ENCODE measurements at regions not wholly inside any gene's neighbourhood (a gene's known extent, or its start where the extent isn't known, plus 50 kb on each side); places are given as distances from the start of the nearest gene placed in this dataset.

- intact Hi-C loops (cut with DNase I; ENCODE audit: low total_unique reads), result no loop called here
- H3K27me3 ChIP-seq, result no peaks in the 10 kb centered on the region
- no peaks in the 10 kb centered on the region for H3K36me3 ChIP-seq
- peaks cover 0 to 3% of the 10 kb centered on the region in 2 donors for H3K9me3 ChIP-seq
- no peak overlapping the region for H3K27ac ChIP-seq
- H3K4me1 ChIP-seq, result no peaks in the 10 kb centered on the region
- H3K4me3 ChIP-seq, result no peak overlapping the region
- DNase-seq (ENCODE audit: low spot score in 2 of 2), result no peak
- no peak for TF ChIP-seq POLR2AphosphoS5 (IDR thresholded peaks at IDR 0.05)
- TF ChIP-seq POLR2A (IDR thresholded peaks at IDR 0.05), result no peak
- TF ChIP-seq, protein P1, sequence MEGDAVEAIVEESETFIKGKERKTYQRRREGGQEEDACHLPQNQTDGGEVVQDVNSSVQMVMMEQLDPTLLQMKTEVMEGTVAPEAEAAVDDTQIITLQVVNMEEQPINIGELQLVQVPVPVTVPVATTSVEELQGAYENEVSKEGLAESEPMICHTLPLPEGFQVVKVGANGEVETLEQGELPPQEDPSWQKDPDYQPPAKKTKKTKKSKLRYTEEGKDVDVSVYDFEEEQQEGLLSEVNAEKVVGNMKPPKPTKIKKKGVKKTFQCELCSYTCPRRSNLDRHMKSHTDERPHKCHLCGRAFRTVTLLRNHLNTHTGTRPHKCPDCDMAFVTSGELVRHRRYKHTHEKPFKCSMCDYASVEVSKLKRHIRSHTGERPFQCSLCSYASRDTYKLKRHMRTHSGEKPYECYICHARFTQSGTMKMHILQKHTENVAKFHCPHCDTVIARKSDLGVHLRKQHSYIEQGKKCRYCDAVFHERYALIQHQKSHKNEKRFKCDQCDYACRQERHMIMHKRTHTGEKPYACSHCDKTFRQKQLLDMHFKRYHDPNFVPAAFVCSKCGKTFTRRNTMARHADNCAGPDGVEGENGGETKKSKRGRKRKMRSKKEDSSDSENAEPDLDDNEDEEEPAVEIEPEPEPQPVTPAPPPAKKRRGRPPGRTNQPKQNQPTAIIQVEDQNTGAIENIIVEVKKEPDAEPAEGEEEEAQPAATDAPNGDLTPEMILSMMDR (IDR thresholded peaks at IDR 0.05), result no peak
Measured at GRCh38 chr13:89880201-89880600, 1467.3 kb upstream of the MIR17HG start.

GRCh38 chr13:89883893-89884448 lies 1463.5 kb upstream of the MIR17HG start:
- intact Hi-C loops (cut with DNase I; ENCODE audit: low total_unique reads), result no loop called here
- Histone ChIP-seq H3K36me3 (no peaks in the 10 kb centered on the region), H3K4me1 (no peaks in the 10 kb centered on the region), H3K4me3 (no peak overlapping the region), H3K27ac (no peak overlapping the region), H3K27me3 (no peaks in the 10 kb centered on the region), H3K9me3 (peaks cover 0 to 3% of the 10 kb centered on the region in 2 donors)
- TF ChIP-seq POLR2AphosphoS5 (IDR thresholded peaks at IDR 0.05) (no peak), POLR2A (IDR thresholded peaks at IDR 0.05) (no peak)
- TF ChIP-seq, protein P1 (IDR thresholded peaks at IDR 0.05), result no peak
- no peak for DNase-seq (ENCODE audit: low spot score in 2 of 2)

DNA sequence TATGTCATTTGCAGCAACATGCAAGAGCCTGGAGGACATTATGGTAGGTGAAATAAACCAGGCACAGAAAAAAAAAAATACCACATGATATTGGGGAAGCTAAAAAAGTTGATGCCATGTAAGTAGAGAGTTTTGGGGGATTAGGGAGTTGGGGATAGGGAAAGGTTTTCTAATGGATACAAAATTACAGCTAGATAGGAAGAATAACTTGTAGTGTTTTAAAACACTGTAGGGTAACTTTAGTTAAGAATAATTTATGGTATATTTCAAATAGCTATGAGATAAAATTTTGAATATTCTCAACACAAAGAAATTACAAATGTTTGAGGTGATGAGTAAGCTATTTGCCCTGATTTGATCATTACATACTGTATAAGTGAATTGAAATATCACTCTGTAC lies 1456.7 kb upstream of the MIR17HG start:
- H3K36me3 ChIP-seq, result no peaks in the 10 kb centered on the region
- H3K4me1 ChIP-seq, result no peaks in the 10 kb centered on the region
- intact Hi-C loops (cut with DNase I; ENCODE audit: low total_unique reads), result no loop called here
- no peak overlapping the region for H3K27ac ChIP-seq
- H3K4me3 ChIP-seq, result no peak overlapping the region
- no peaks in the 10 kb centered on the region for H3K9me3 ChIP-seq
- H3K27me3 ChIP-seq, result no peaks in the 10 kb centered on the region
- DNase-seq (ENCODE audit: low spot score in 2 of 2), result no peak
- TF ChIP-seq POLR2A (IDR thresholded peaks at IDR 0.05) (no peak), POLR2AphosphoS5 (IDR thresholded peaks at IDR 0.05) (no peak)
- TF ChIP-seq, protein P1 (IDR thresholded peaks at IDR 0.05), result no peak

DNA sequence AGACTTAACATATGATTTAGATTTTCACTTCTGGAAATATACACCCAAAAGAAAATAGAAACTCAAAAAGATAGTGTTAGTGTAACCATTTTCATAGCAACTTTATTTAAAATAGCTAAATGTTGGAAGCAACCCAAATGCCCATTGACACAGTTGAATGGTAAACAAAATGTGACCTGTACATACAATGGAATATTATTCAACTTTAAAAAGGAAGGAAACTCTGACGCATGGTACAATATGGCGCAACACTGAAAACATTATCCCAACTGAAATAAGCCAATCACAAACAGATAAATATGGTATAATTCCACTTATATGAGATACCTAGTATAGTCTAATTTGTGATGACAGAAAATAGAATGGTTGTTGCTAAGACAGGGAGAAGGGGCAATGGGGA lies 1456.1 kb upstream of the MIR17HG start:
- Histone ChIP-seq H3K27me3 (no peaks in the 10 kb centered on the region), H3K27ac (no peak overlapping the region), H3K4me1 (no peaks in the 10 kb centered on the region), H3K9me3 (no peaks in the 10 kb centered on the region), H3K36me3 (no peaks in the 10 kb centered on the region), H3K4me3 (no peak overlapping the region)
- no peak for TF ChIP-seq POLR2AphosphoS5 (IDR thresholded peaks at IDR 0.05)
- TF ChIP-seq POLR2A (IDR thresholded peaks at IDR 0.05), result no peak
- TF ChIP-seq, protein P1 (IDR thresholded peaks at IDR 0.05), result no peak
- no peak for DNase-seq (ENCODE audit: low spot score in 2 of 2)
- intact Hi-C loops (cut with DNase I; ENCODE audit: low total_unique reads), result no loop called here

- Histone ChIP-seq H3K9me3 (no peaks in the 10 kb centered on the region), H3K27me3 (no peaks in the 10 kb centered on the region), H3K4me3 (no peak overlapping the region), H3K27ac (no peak overlapping the region), H3K36me3 (no peaks in the 10 kb centered on the region), H3K4me1 (no peaks in the 10 kb centered on the region)
- no peak for DNase-seq (ENCODE audit: low spot score in 2 of 2)
- intact Hi-C loops (cut with DNase I; ENCODE audit: low total_unique reads), result no loop called here
- no peak for TF ChIP-seq POLR2AphosphoS5 (IDR thresholded peaks at IDR 0.05)
- TF ChIP-seq, protein P1 (IDR thresholded peaks at IDR 0.05), result no peak
- TF ChIP-seq POLR2A (IDR thresholded peaks at IDR 0.05), result no peak
Measured at GRCh38 chr13:89897681-89898080, 1449.8 kb upstream of the MIR17HG start.
